HepG2 (cell line): ENCODE measurements at regions not wholly inside any gene's neighbourhood (a gene's known extent, or its start where the extent isn't known, plus 50 kb on each side); places are given as distances from the start of the nearest gene placed in this dataset.

ENCODE experiments used
- ATAC-seq: fragments of 200-7000 bp; cut with Tn5 transposase; 3 replicates; pipeline ENCODE4 v1.9.1; 2020; ENCODE audit warnings: mild to moderate bottlenecking, moderate library complexity
- BruUV-seq: library from RNA; stranded (reverse); fragments of 400-500 nt; replicated peaks from 2 replicates; lab custom pipeline; 2021; lab: Mats Ljungman, UMichigan
- CTCF ChIA-PET: fragments of 300-600 bp; formaldehyde crosslinking; extraction: SDS; loops from one replicate; lab custom pipeline; 2021; ENCODE audit warnings: low total read pairs, inconsistent platforms, low intra/inter-chr PET ratio; lab: Yijun Ruan, JAX
- POLR2A ChIA-PET: fragments of 350-600 bp; sonication (Branson Sonifier 250); formaldehyde crosslinking; loops from one replicate; lab custom pipeline; 2020; ENCODE audit warnings: antibody characterized with exemption, inconsistent platforms; lab: Yijun Ruan, JAX
- DNase-seq: peaks from one replicate; pipeline ENCODE4 v3.0.0-alpha.2; 2015; ENCODE audit warnings: low spot score
- FAIRE-seq: peaks from 3 replicates; lab custom pipeline; 2011; peaks lifted over from hg19 to GRCh38; lab: Jason Lieb, UNC
- H2AFZ ChIP-seq: one replicate; pipeline ENCODE4 v1.6.1; 2011; ENCODE audit warnings: low read length, inconsistent platforms
- H3K27ac ChIP-seq: fragments of 300-600 bp; 3 replicates; pipeline ENCODE4 v1.8.0; 2011; ENCODE audit warnings: mixed run types, mild to moderate bottlenecking, mixed read lengths, low read length, inconsistent platforms; ENCODE audit not compliant: insufficient read depth; ENCODE audit errors: extremely low read length
- H3K27me3 ChIP-seq, 2 experiments: fragments of 200-600 bp in 1 of 2; 2 replicates in 1 of 2; 3 replicates in 1 of 2; pipeline versions ENCODE4 v1.6.0 to v1.8.0; 2011; ENCODE audit warnings: low read length in 2 of 2, mild to moderate bottlenecking in 2 of 2, moderate library complexity in 2 of 2, inconsistent platforms in 1 of 2; ENCODE audit not compliant: insufficient read depth in 2 of 2, control insufficient read depth in 1 of 2
- H3K36me3 ChIP-seq, 2 experiments: fragments of 200-600 bp in 1 of 2; replicated peaks in 1 of 2; 2 replicates in 1 of 2; 3 replicates in 1 of 2; pipeline versions ENCODE4 v1.5.1 to v1.8.0; 2011; ENCODE audit warnings: low read length in 2 of 2, inconsistent platforms in 1 of 2; ENCODE audit not compliant: insufficient read depth in 2 of 2, control insufficient read depth in 1 of 2
- H3K4me1 ChIP-seq: 2 replicates; pipeline ENCODE4 v1.5.1; 2012; ENCODE audit warnings: low read length, inconsistent platforms; ENCODE audit not compliant: insufficient read depth
- H3K4me2 ChIP-seq: 2 replicates; pipeline ENCODE4 v1.6.0; 2011; ENCODE audit warnings: low read depth, low read length, inconsistent platforms
- H3K4me3 ChIP-seq, 3 experiments: fragments of 200-600 bp in 1 of 3; sonication (generic), shearing (Covaris generic) in 1 of 3; replicated peaks in 1 of 3; 2 replicates each; pipeline ENCODE4 v1.5.1; 2011 to 2016; ENCODE audit warnings: low read length in 3 of 3, inconsistent platforms in 2 of 3, low read depth in 2 of 3, mild to moderate bottlenecking in 2 of 3, control low read depth in 1 of 3, mixed read lengths in 1 of 3; ENCODE audit not compliant: insufficient read depth in 1 of 3
- H3K79me2 ChIP-seq: one replicate; pipeline ENCODE4 v1.6.1; 2011; ENCODE audit warnings: low read length, inconsistent platforms; ENCODE audit not compliant: insufficient read depth
- H3K9ac ChIP-seq: 2 replicates; pipeline ENCODE4 v1.6.0; 2011; ENCODE audit warnings: mild to moderate bottlenecking, low read depth, low read length, inconsistent platforms; ENCODE audit not compliant: insufficient read depth
- H3K9me3 ChIP-seq: 2 replicates; pipeline ENCODE4 v1.5.1; 2012; ENCODE audit warnings: mild to moderate bottlenecking, low read length
- H4K20me1 ChIP-seq: 2 replicates; pipeline ENCODE4 v1.6.0; 2011; ENCODE audit warnings: inconsistent platforms, mild to moderate bottlenecking, low read length, moderate library complexity; ENCODE audit not compliant: insufficient read depth
- ELF4 ChIP-seq: sonication (generic); formaldehyde crosslinking; IDR thresholded peaks from 2 replicates; pipeline ENCODE4 v1.5.0; 2020; ENCODE audit warnings: missing genetic modification reagents, mild to moderate bottlenecking, moderate library complexity, borderline replicate concordance
- ERF ChIP-seq: IDR thresholded peaks from 2 replicates; pipeline ENCODE4 v1.6.1; 2018; ENCODE audit warnings: missing biosample characterization, missing genetic modification reagents
- FIP1L1 ChIP-seq: fragments of 200-400 bp; formaldehyde crosslinking; IDR thresholded peaks from 2 replicates; pipeline ENCODE4 v1.6.1; 2018; ENCODE audit warnings: low read depth, mild to moderate bottlenecking, low read length, moderate library complexity, borderline replicate concordance; ENCODE audit not compliant: insufficient read depth
- HNRNPUL1 ChIP-seq: fragments of 200-400 bp; formaldehyde crosslinking; IDR thresholded peaks from 2 replicates; pipeline ENCODE4 v1.6.1; 2017; ENCODE audit warnings: low read depth, mild to moderate bottlenecking, low read length, moderate library complexity
- SP1 ChIP-seq, 2 experiments: fragments of 450-650 bp in 1 of 2; sonication (generic) in 1 of 2; formaldehyde crosslinking in 1 of 2; IDR thresholded peaks; 2 replicates each; pipeline versions ENCODE4 v1.4.0 to v1.6.1; 2016 to 2020; ENCODE audit warnings: missing genetic modification reagents in 1 of 2
- TRIM22 ChIP-seq: fragments of 450-650 bp; IDR thresholded peaks from 2 replicates; pipeline ENCODE4 v1.6.1; 2017
- ZNF263 ChIP-seq: sonication (generic); formaldehyde crosslinking; IDR thresholded peaks from 2 replicates; pipeline ENCODE4 v1.4.0; 2020; ENCODE audit warnings: missing genetic modification reagents
- ZNF432 ChIP-seq: sonication (generic); formaldehyde crosslinking; IDR thresholded peaks from 2 replicates; pipeline ENCODE4 v1.5.0; 2020; ENCODE audit warnings: missing genetic modification reagents, mild to moderate bottlenecking, borderline replicate concordance
- ZNF550 ChIP-seq: sonication (generic); formaldehyde crosslinking; IDR thresholded peaks from 2 replicates; pipeline ENCODE4 v1.4.0; 2020; ENCODE audit warnings: mild to moderate bottlenecking, missing genetic modification reagents, borderline replicate concordance
- ZNF570 ChIP-seq: sonication (generic); formaldehyde crosslinking; IDR thresholded peaks from 2 replicates; pipeline ENCODE4 v1.4.0; 2020; ENCODE audit warnings: mild to moderate bottlenecking, missing genetic modification reagents, borderline replicate concordance
- WGBS: methylation state at CpG from one replicate; pipeline ENCODE4 v1.1.6; 2017; ENCODE audit warnings: low lambda C conversion rate; 5-methylcytosine and 5-hydroxymethylcytosine counted together
- in situ Hi-C: cut with HindIII; loops from 2 replicates; pipeline ENCODE4 v1.10.0; 2017; ENCODE audit warnings: low pct_unique_long_range_greater_than_20kb; ENCODE audit not compliant: extremely low pct_ligation_motif_present
- intact Hi-C: fragments of 100-400 bp; cut with micrococcal nuclease; formaldehyde crosslinking; loops from one replicate; pipeline ENCODE4 v1.10.0; 2022; ENCODE audit not compliant: unreplicated experiment
- TF ChIP-seq, protein P1 (sequence below): sonication (generic); formaldehyde crosslinking; IDR thresholded peaks from 2 replicates; pipeline ENCODE4 v1.9.0; 2021; ENCODE audit warnings: missing genetic modification reagents, borderline replicate concordance
- TF ChIP-seq, protein P2 (sequence below): conservative IDR thresholded peaks from 2 replicates; pipeline ENCODE4 v1.6.1; 2018; ENCODE audit warnings: missing genetic modification reagents

- 20% methylated on average over 5 of the region's 10 CpGs for WGBS
- no peaks in the 10 kb centered on the region for H3K79me2 ChIP-seq
- no peak for TF ChIP-seq FIP1L1
- no peak for TF ChIP-seq HNRNPUL1
- TF ChIP-seq ZNF550, result no peak
- TF ChIP-seq, all 625 proteins: peak for 0
- H3K4me1 ChIP-seq, result no peaks in the 10 kb centered on the region
- H3K36me3 ChIP-seq, result no peaks in the 10 kb centered on the region
- no peak overlapping the region for H3K9ac ChIP-seq
- H4K20me1 ChIP-seq, result no peaks in the 10 kb centered on the region
- no peak overlapping the region for H3K4me2 ChIP-seq
- BruUV-seq, result no TSS peak
- intact Hi-C loops, result no loop called here
- no peak for ATAC-seq
- ChIA-PET CTCF (no interaction called here), POLR2A (no interaction called here)
- peaks cover 0 to 14% of the 10 kb centered on the region in 2 experiments; a peak in 2 of 5 replicates for H3K27me3 ChIP-seq
- DNase-seq, result no peak
- H3K27ac ChIP-seq, result no peak overlapping the region
- H3K9me3 ChIP-seq, result no peaks in the 10 kb centered on the region
- no peak overlapping the region for H3K4me3 ChIP-seq
- FAIRE-seq, result no peak
- H2AFZ ChIP-seq, result no peak overlapping the region
- in situ Hi-C loops, result no loop called here
Observed at GRCh38 chr13:109973279-109973678, 186.9 kb upstream of the IRS2 start.

DNA sequence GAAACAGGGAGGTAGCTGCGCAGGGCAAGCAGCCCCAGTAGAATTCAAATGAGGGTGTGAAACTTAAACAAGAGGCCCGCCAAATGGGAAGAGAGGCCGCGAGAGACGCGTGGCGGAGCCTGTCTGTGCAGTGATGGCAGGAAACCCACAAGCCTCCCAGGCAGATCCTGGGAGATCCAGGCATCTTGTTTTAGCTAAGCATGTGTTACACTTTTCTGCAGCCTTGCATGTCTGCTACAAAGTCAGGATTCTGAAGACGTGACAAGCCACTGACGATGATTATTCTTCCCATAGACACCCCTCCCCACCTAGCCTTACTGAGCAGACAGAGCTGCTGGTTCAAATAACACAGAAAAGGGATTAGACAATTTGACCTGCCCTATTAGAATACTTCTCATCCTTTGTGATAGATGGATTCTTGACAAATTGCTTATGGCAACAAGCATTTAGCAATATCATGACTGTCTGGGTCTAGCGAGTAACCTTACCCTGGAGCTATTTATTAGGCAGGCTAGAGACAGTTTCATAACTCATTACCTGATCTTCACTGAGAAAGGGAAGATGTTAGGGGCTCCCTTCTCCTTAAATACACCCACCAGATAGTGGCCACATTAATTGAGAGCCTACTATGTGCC lies 185.2 kb upstream of the IRS2 start:
- Histone ChIP-seq H3K9me3 (no peaks in the 10 kb centered on the region), H3K4me3 (no peak overlapping the region), H3K9ac (no peak overlapping the region), H3K27me3 (peaks cover 0 to 6% of the 10 kb centered on the region in 2 experiments; a peak in 1 of 5 replicates), H3K4me1 (no peaks in the 10 kb centered on the region), H3K4me2 (no peak overlapping the region), H2AFZ (no peak overlapping the region), H3K36me3 (no peaks in the 10 kb centered on the region), H3K79me2 (no peaks in the 10 kb centered on the region), H3K27ac (no peak overlapping the region), H4K20me1 (no peaks in the 10 kb centered on the region)
- WGBS, result 57% methylated on average over 9 of the region's 10 CpGs
- DNase-seq (no peak), FAIRE-seq (no peak), ATAC-seq (no peak)
- BruUV-seq, result no TSS peak
- intact Hi-C loops (no loop called here), in situ Hi-C loops (no loop called here)
- CTCF ChIA-PET, result no interaction called here
- POLR2A ChIA-PET, result no interaction called here
- TF ChIP-seq ZNF432 (no peak), SP1 (IDR thresholded peaks at IDR 0.05) (no peak), SP1 (CRISPR knock-in tag; IDR thresholded peaks at IDR 0.05) (no peak), TRIM22 (no peak), ZNF263 (CRISPR knock-in tag) (no peak), ELF4 (CRISPR knock-in tag) (no peak), ZNF570 (CRISPR knock-in tag) (no peak), ERF (CRISPR knock-in tag) (no peak)
- TF ChIP-seq, protein P1, sequence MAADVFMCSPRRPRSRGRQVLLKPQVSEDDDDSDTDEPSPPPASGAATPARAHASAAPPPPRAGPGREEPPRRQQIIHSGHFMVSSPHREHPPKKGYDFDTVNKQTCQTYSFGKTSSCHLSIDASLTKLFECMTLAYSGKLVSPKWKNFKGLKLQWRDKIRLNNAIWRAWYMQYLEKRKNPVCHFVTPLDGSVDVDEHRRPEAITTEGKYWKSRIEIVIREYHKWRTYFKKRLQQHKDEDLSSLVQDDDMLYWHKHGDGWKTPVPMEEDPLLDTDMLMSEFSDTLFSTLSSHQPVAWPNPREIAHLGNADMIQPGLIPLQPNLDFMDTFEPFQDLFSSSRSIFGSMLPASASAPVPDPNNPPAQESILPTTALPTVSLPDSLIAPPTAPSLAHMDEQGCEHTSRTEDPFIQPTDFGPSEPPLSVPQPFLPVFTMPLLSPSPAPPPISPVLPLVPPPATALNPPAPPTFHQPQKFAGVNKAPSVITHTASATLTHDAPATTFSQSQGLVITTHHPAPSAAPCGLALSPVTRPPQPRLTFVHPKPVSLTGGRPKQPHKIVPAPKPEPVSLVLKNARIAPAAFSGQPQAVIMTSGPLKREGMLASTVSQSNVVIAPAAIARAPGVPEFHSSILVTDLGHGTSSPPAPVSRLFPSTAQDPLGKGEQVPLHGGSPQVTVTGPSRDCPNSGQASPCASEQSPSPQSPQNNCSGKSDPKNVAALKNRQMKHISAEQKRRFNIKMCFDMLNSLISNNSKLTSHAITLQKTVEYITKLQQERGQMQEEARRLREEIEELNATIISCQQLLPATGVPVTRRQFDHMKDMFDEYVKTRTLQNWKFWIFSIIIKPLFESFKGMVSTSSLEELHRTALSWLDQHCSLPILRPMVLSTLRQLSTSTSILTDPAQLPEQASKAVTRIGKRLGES (CRISPR knock-in tag), result no peak
- TF ChIP-seq, protein P2, sequence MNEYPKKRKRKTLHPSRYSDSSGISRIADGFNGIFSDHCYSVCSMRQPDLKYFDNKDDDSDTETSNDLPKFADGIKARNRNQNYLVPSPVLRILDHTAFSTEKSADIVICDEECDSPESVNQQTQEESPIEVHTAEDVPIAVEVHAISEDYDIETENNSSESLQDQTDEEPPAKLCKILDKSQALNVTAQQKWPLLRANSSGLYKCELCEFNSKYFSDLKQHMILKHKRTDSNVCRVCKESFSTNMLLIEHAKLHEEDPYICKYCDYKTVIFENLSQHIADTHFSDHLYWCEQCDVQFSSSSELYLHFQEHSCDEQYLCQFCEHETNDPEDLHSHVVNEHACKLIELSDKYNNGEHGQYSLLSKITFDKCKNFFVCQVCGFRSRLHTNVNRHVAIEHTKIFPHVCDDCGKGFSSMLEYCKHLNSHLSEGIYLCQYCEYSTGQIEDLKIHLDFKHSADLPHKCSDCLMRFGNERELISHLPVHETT (CRISPR knock-in tag), result no peak
